ENCODE measurements at regions not wholly inside any gene's neighbourhood (a gene's known extent, or its start where the extent isn't known, plus 50 kb on each side); places are given as distances from the start of the nearest gene placed in this dataset.
"Not testable (repeated sequence)": the region's sequence is repeated elsewhere in the genome, so short reads cannot be mapped to it uniquely, and the experiment has no call there.

DNA sequence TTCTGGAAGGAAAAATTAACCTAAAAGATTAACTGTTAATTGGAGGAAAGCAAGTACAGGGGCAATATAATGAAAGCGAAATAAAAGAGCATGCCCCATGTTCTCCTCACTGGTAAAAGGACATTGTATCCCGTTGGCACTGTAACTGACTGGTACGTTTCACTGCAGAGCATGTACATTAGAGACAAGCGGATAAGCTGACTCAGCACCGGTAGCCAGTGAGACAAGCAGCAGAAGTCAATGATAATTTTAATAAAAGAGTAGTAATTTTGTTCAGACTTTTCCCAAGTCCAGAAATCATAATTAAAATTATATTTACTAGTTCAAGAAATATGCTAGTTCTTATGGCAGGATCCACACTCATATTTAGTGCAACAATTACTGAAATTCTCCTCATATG is 161.5 kb upstream of the VWC2 start:
- Histone ChIP-seq H2AFZ (ENCODE audit: low read length) (no peak overlapping the region), H3K27ac (ENCODE audit: low read depth, low read length, poor library complexity, severe bottlenecking) (no peak overlapping the region), H3K9me3 (ENCODE audit: low read length) (no peaks in the 10 kb centered on the region), H3K9me2 (ENCODE audit: low read depth, low read length) (no peaks in the 10 kb centered on the region), H4K20me1 (ENCODE audit: insufficient read depth, low read length) (no peaks in the 10 kb centered on the region), H3K79me2 (ENCODE audit: insufficient read depth, low read length) (no peaks in the 10 kb centered on the region), H3K9ac (ENCODE audit: low read length) (no peak overlapping the region), H3K36me3 (ENCODE audit: insufficient read depth, low read length) (no peaks in the 10 kb centered on the region), H3F3A (ENCODE audit: insufficient read depth, low read length) (no peaks in the 10 kb centered on the region), H3K4me1 (ENCODE audit: insufficient read depth, low read length, severe bottlenecking) (no peaks in the 10 kb centered on the region), H3K4me3 (ENCODE audit: low read depth, low read length, poor library complexity, severe bottlenecking) (no peak overlapping the region), H3K27me3 (ENCODE audit: insufficient read depth, low read length) (no peaks in the 10 kb centered on the region), H3K4me2 (ENCODE audit: low read length) (no peak overlapping the region)
- TF ChIP-seq EZH2 (IDR thresholded peaks at IDR 0.05; ENCODE audit: borderline replicate concordance, low read length): no peak
- TF ChIP-seq, protein P1, sequence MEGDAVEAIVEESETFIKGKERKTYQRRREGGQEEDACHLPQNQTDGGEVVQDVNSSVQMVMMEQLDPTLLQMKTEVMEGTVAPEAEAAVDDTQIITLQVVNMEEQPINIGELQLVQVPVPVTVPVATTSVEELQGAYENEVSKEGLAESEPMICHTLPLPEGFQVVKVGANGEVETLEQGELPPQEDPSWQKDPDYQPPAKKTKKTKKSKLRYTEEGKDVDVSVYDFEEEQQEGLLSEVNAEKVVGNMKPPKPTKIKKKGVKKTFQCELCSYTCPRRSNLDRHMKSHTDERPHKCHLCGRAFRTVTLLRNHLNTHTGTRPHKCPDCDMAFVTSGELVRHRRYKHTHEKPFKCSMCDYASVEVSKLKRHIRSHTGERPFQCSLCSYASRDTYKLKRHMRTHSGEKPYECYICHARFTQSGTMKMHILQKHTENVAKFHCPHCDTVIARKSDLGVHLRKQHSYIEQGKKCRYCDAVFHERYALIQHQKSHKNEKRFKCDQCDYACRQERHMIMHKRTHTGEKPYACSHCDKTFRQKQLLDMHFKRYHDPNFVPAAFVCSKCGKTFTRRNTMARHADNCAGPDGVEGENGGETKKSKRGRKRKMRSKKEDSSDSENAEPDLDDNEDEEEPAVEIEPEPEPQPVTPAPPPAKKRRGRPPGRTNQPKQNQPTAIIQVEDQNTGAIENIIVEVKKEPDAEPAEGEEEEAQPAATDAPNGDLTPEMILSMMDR (IDR thresholded peaks at IDR 0.05; ENCODE audit: low read length): no peak

DNA sequence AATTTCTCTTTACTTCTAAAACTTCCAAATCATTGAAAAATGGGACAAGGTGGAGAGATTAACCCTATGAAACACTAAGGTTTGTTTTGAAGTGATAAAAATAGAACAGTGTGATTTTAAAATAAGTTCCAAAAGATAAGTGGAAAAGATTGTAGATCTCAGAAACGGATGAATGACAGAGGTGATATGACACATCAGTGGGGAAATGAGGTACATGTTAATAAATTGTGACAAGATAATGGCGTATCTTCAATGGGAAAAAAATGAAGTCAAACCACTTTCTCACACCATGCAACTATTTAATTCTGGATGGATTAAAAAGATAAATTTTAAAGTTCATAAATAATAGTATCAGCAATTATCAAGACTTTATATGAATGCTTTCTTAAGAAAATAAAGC is 159.7 kb upstream of the VWC2 start:
- Histone ChIP-seq H3K36me3 (ENCODE audit: insufficient read depth, low read length) (no peaks in the 10 kb centered on the region), H4K20me1 (ENCODE audit: insufficient read depth, low read length) (no peaks in the 10 kb centered on the region), H3K4me2 (ENCODE audit: low read length) (no peak overlapping the region), H3K9me3 (ENCODE audit: low read length) (no peaks in the 10 kb centered on the region), H3K27ac (ENCODE audit: low read depth, low read length, poor library complexity, severe bottlenecking) (no peak overlapping the region), H3F3A (ENCODE audit: insufficient read depth, low read length) (no peaks in the 10 kb centered on the region), H3K4me1 (ENCODE audit: insufficient read depth, low read length, severe bottlenecking) (no peaks in the 10 kb centered on the region), H3K79me2 (ENCODE audit: insufficient read depth, low read length) (no peaks in the 10 kb centered on the region), H2AFZ (ENCODE audit: low read length) (no peak overlapping the region), H3K9me2 (ENCODE audit: low read depth, low read length) (no peaks in the 10 kb centered on the region), H3K9ac (ENCODE audit: low read length) (no peak overlapping the region), H3K27me3 (ENCODE audit: insufficient read depth, low read length) (no peaks in the 10 kb centered on the region), H3K4me3 (ENCODE audit: low read depth, low read length, poor library complexity, severe bottlenecking) (no peak overlapping the region)
- no peak for TF ChIP-seq EZH2 (IDR thresholded peaks at IDR 0.05; ENCODE audit: borderline replicate concordance, low read length)
- TF ChIP-seq, protein P1 (IDR thresholded peaks at IDR 0.05; ENCODE audit: low read length): no peak

DNA sequence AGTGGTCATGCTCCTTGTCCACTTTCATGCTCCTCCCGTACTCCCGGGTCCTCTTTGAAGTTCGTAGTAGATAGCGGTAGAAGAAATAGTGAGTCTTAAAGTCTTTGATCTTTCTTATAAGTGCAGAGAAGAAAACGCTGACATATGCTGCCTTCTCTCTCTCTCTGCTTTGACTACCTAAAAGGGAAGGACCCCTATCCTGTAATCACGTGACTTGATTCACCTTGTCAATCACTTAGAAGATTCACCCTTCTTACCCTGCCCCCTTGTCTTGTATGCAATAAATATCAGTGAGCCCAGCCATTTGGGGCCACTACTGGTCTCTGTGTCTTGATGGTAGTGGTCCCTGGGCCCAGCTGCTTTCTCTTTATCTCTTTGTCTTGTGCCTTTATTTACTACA is 158.5 kb upstream of the VWC2 start:
- not testable (repeated sequence) for H3K9me3 ChIP-seq (ENCODE audit: low read length); H3K4me3 ChIP-seq (ENCODE audit: low read depth, low read length, poor library complexity, severe bottlenecking); H3K9me2 ChIP-seq (ENCODE audit: low read depth, low read length); H4K20me1 ChIP-seq (ENCODE audit: insufficient read depth, low read length); H3K4me1 ChIP-seq (ENCODE audit: insufficient read depth, low read length, severe bottlenecking); H2AFZ ChIP-seq (ENCODE audit: low read length); H3F3A ChIP-seq (ENCODE audit: insufficient read depth, low read length); H3K4me2 ChIP-seq (ENCODE audit: low read length); H3K27ac ChIP-seq (ENCODE audit: low read depth, low read length, poor library complexity, severe bottlenecking); H3K36me3 ChIP-seq (ENCODE audit: insufficient read depth, low read length); H3K9ac ChIP-seq (ENCODE audit: low read length); H3K79me2 ChIP-seq (ENCODE audit: insufficient read depth, low read length); H3K27me3 ChIP-seq (ENCODE audit: insufficient read depth, low read length)

DNA sequence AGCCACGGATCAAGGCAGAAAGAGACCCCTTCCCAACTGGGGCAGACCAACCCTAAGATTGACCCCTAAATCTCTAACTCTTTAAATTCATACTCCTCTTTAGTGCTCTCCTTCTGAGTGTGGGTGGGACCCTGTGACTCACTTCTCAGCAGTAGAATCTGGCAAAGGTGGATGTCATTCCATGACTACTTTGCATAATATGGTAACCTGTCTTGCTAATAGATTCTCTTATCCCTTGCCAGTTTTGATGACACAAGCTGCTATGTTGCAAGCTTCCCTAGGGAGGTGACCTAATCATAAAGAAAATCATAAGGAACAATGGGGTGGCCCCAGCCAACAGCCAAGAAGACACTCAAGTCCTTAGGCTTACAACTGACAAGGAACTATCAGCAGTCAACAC is 155.4 kb upstream of the VWC2 start:
- no peak overlapping the region for H3K9ac ChIP-seq (ENCODE audit: low read length)

More for the DNA sequence above, 155.4 kb upstream of the VWC2 start:
- H3K36me3 ChIP-seq (ENCODE audit: insufficient read depth, low read length): no peaks in the 10 kb centered on the region
- no peaks in the 10 kb centered on the region for H3F3A ChIP-seq (ENCODE audit: insufficient read depth, low read length)
- no peaks in the 10 kb centered on the region for H3K4me1 ChIP-seq (ENCODE audit: insufficient read depth, low read length, severe bottlenecking)
- no peak overlapping the region for H2AFZ ChIP-seq (ENCODE audit: low read length)
- TF ChIP-seq, protein P1 (IDR thresholded peaks at IDR 0.05; ENCODE audit: low read length): no peak
- no peak for TF ChIP-seq EZH2 (IDR thresholded peaks at IDR 0.05; ENCODE audit: borderline replicate concordance, low read length)
- H3K27me3 ChIP-seq (ENCODE audit: insufficient read depth, low read length): no peaks in the 10 kb centered on the region
- H3K9me2 ChIP-seq (ENCODE audit: low read depth, low read length): no peaks in the 10 kb centered on the region
- no peaks in the 10 kb centered on the region for H3K79me2 ChIP-seq (ENCODE audit: insufficient read depth, low read length)
- H3K9me3 ChIP-seq (ENCODE audit: low read length): no peaks in the 10 kb centered on the region
- H3K27ac ChIP-seq (ENCODE audit: low read depth, low read length, poor library complexity, severe bottlenecking): no peak overlapping the region
- no peak overlapping the region for H3K4me3 ChIP-seq (ENCODE audit: low read depth, low read length, poor library complexity, severe bottlenecking)
- no peak overlapping the region for H3K4me2 ChIP-seq (ENCODE audit: low read length)
- H4K20me1 ChIP-seq (ENCODE audit: insufficient read depth, low read length): no peaks in the 10 kb centered on the region

All from OCI-LY1 (cell line).